Panc1 (cell line): ENCODE measurements at regions not wholly inside any gene's neighbourhood (a gene's known extent, or its start where the extent isn't known, plus 50 kb on each side); places are given as distances from the start of the nearest gene placed in this dataset.

Experiments
- ATAC-seq: fragments of 200-7000 bp; cut with Tn5 transposase; 2 replicates; pipeline ENCODE4 v1.9.1; 2020; ENCODE audit warnings: mild to moderate bottlenecking, moderate library complexity
- BruUV-seq: library from RNA; stranded (reverse); fragments of 400-500 nt; replicated peaks from 2 replicates; lab custom pipeline; 2021; lab: Mats Ljungman, UMichigan
- CTCF ChIA-PET: fragments of 300-600 bp; sonication (Branson Sonifier 250); formaldehyde crosslinking; loops from one replicate; lab custom pipeline; 2022; ENCODE audit warnings: antibody characterized with exemption; lab: Charles Lee
- POLR2A ChIA-PET: fragments of 300-600 bp; sonication (Branson Sonifier 250); formaldehyde crosslinking; loops from one replicate; lab custom pipeline; 2022; ENCODE audit warnings: antibody characterized with exemption; lab: Charles Lee
- DNase-seq: peaks from one replicate; pipeline ENCODE4 v3.0.0-alpha.2; 2010; ENCODE audit warnings: low read depth, low spot score
- H3K27ac ChIP-seq: 2 replicates; pipeline ENCODE4 v1.5.1; 2011; ENCODE audit warnings: mild to moderate bottlenecking, low read length, inconsistent platforms
- H3K27me3 ChIP-seq: fragments of 200-500 bp; sonication (Bioruptor generic); 2 replicates; pipeline ENCODE4 v1.6.0; 2014; ENCODE audit warnings: low read length, inconsistent platforms; ENCODE audit not compliant: control insufficient read depth, insufficient read depth
- H3K36me3 ChIP-seq: fragments of 200-500 bp; sonication (Bioruptor generic); 2 replicates; pipeline ENCODE4 v1.5.1; 2014; ENCODE audit warnings: inconsistent platforms, mild to moderate bottlenecking, low read length, moderate library complexity; ENCODE audit not compliant: control insufficient read depth, insufficient read depth
- H3K4me1 ChIP-seq: 2 replicates; pipeline ENCODE4 v1.5.1; 2011; ENCODE audit warnings: inconsistent platforms, mild to moderate bottlenecking, low read length, moderate library complexity; ENCODE audit not compliant: control insufficient read depth, insufficient read depth
- H3K4me3 ChIP-seq, 2 experiments: 2 replicates each; pipeline ENCODE4 v1.5.1; 2011 to 2012; ENCODE audit warnings: low read depth in 2 of 2, low read length in 2 of 2, mild to moderate bottlenecking in 2 of 2, inconsistent platforms in 1 of 2, moderate library complexity in 1 of 2
- H3K9me3 ChIP-seq: fragments of 200-500 bp; sonication (Bioruptor generic); 2 replicates; pipeline ENCODE4 v1.5.1; 2014; ENCODE audit warnings: low read depth, mild to moderate bottlenecking, inconsistent platforms, low read length, moderate library complexity; ENCODE audit not compliant: control insufficient read depth, insufficient read depth
- CTCF ChIP-seq: fragments of 450-650 bp; IDR thresholded peaks from 2 replicates; pipeline ENCODE4 v1.5.1; 2017; ENCODE audit warnings: mild to moderate bottlenecking
- POLR2AphosphoS5 ChIP-seq: IDR thresholded peaks from 2 replicates; pipeline ENCODE4 v1.6.1; 2012; ENCODE audit warnings: mild to moderate bottlenecking, low read depth, low read length, moderate library complexity
- REST ChIP-seq, 2 experiments: IDR thresholded peaks; 2 replicates each; pipeline ENCODE4 v1.6.1; 2011 to 2012; ENCODE audit warnings: low read depth in 2 of 2, control low read depth in 1 of 2, low read length in 1 of 2, mild to moderate bottlenecking in 1 of 2, moderate library complexity in 1 of 2; ENCODE audit not compliant: insufficient read depth in 1 of 2
- SIN3A ChIP-seq: IDR thresholded peaks from 2 replicates; pipeline ENCODE4 v1.6.1; 2012; ENCODE audit warnings: low read depth, mild to moderate bottlenecking, low read length, moderate library complexity, borderline replicate concordance; ENCODE audit not compliant: insufficient read depth
- TCF7L2 ChIP-seq: IDR thresholded peaks from 2 replicates; pipeline ENCODE4 v1.6.1; 2011; ENCODE audit warnings: mild to moderate bottlenecking, low read depth, low read length, inconsistent platforms
- in situ Hi-C: cut with HindIII; loops from 2 replicates; pipeline ENCODE4 v1.10.0; 2016; ENCODE audit warnings: low sequenced_read_pairs, low pct_unique_long_range_greater_than_20kb
- intact Hi-C: fragments of 100-400 bp; cut with micrococcal nuclease; formaldehyde crosslinking; loops from one replicate; pipeline ENCODE4 v1.10.0; 2022; ENCODE audit not compliant: unreplicated experiment

- no peaks in the 10 kb centered on the region for H3K9me3 ChIP-seq
- no TSS peak for BruUV-seq
- DNase-seq (no peak), ATAC-seq (no peak)
- in situ Hi-C loops (no loop called here), intact Hi-C loops (no loop called here)
- H3K4me1 ChIP-seq: no peaks in the 10 kb centered on the region
- no peak overlapping the region for H3K4me3 ChIP-seq
- no peaks in the 10 kb centered on the region for H3K36me3 ChIP-seq
- no peak overlapping the region for H3K27ac ChIP-seq
- no peaks in the 10 kb centered on the region; the same call in 1 of the 2 replicates for H3K27me3 ChIP-seq
- CTCF ChIA-PET: no interaction called here
- TF ChIP-seq CTCF: no peak
- TF ChIP-seq TCF7L2: no peak
- no peak for TF ChIP-seq SIN3A
- no peak for TF ChIP-seq POLR2AphosphoS5
- no peak for TF ChIP-seq REST (IDR thresholded peaks at IDR 0.05; ENCODE audit: insufficient read depth in 1 of 2, low read depth in 2 of 2, low read length in 1 of 2)
- POLR2A ChIA-PET: no interaction called here
These were observed 347.5 kb downstream of the GPAM start for GRCh38 chr10:111836064-111836463.

DNA sequence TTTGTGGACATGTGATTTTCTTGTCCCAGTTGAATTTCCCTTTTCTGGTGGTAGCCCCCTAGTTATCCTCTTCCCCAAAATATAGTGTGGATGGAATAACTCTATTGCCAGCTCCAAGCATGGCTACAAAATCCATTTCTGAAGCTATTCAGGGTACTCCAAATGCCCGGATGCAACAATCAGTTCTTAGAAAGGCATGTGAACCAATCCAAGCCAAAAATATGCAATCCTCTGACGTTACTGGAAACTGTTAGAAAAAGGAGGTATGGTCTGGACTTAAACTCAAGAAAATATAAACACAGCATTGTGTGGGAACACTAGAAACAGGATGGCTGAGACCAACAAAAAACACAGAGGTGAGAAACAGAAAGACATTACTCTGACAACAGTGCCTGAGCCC, 347.0 kb downstream of the GPAM start:
- no peaks in the 10 kb centered on the region for H3K4me1 ChIP-seq
- TF ChIP-seq CTCF (no peak), TCF7L2 (no peak), SIN3A (no peak), REST (IDR thresholded peaks at IDR 0.05; ENCODE audit: insufficient read depth in 1 of 2, low read depth in 2 of 2, low read length in 1 of 2) (no peak), POLR2AphosphoS5 (no peak)
- no peaks in the 10 kb centered on the region; the same call in 1 of the 2 replicates for H3K27me3 ChIP-seq
- ATAC-seq: no peak
- no peaks in the 10 kb centered on the region for H3K36me3 ChIP-seq
- no peaks in the 10 kb centered on the region for H3K9me3 ChIP-seq
- BruUV-seq: no TSS peak
- in situ Hi-C loops: no loop called here
- no peak overlapping the region for H3K4me3 ChIP-seq
- H3K27ac ChIP-seq: no peak overlapping the region
- CTCF ChIA-PET: no interaction called here
- DNase-seq: no peak
- intact Hi-C loops: no loop called here
- POLR2A ChIA-PET: no interaction called here
